ENCODE measurements at regions not wholly inside any gene's neighbourhood (a gene's known extent, or its start where the extent isn't known, plus 50 kb on each side); places are given as distances from the start of the nearest gene placed in this dataset.

- TF ChIP-seq, protein P1, sequence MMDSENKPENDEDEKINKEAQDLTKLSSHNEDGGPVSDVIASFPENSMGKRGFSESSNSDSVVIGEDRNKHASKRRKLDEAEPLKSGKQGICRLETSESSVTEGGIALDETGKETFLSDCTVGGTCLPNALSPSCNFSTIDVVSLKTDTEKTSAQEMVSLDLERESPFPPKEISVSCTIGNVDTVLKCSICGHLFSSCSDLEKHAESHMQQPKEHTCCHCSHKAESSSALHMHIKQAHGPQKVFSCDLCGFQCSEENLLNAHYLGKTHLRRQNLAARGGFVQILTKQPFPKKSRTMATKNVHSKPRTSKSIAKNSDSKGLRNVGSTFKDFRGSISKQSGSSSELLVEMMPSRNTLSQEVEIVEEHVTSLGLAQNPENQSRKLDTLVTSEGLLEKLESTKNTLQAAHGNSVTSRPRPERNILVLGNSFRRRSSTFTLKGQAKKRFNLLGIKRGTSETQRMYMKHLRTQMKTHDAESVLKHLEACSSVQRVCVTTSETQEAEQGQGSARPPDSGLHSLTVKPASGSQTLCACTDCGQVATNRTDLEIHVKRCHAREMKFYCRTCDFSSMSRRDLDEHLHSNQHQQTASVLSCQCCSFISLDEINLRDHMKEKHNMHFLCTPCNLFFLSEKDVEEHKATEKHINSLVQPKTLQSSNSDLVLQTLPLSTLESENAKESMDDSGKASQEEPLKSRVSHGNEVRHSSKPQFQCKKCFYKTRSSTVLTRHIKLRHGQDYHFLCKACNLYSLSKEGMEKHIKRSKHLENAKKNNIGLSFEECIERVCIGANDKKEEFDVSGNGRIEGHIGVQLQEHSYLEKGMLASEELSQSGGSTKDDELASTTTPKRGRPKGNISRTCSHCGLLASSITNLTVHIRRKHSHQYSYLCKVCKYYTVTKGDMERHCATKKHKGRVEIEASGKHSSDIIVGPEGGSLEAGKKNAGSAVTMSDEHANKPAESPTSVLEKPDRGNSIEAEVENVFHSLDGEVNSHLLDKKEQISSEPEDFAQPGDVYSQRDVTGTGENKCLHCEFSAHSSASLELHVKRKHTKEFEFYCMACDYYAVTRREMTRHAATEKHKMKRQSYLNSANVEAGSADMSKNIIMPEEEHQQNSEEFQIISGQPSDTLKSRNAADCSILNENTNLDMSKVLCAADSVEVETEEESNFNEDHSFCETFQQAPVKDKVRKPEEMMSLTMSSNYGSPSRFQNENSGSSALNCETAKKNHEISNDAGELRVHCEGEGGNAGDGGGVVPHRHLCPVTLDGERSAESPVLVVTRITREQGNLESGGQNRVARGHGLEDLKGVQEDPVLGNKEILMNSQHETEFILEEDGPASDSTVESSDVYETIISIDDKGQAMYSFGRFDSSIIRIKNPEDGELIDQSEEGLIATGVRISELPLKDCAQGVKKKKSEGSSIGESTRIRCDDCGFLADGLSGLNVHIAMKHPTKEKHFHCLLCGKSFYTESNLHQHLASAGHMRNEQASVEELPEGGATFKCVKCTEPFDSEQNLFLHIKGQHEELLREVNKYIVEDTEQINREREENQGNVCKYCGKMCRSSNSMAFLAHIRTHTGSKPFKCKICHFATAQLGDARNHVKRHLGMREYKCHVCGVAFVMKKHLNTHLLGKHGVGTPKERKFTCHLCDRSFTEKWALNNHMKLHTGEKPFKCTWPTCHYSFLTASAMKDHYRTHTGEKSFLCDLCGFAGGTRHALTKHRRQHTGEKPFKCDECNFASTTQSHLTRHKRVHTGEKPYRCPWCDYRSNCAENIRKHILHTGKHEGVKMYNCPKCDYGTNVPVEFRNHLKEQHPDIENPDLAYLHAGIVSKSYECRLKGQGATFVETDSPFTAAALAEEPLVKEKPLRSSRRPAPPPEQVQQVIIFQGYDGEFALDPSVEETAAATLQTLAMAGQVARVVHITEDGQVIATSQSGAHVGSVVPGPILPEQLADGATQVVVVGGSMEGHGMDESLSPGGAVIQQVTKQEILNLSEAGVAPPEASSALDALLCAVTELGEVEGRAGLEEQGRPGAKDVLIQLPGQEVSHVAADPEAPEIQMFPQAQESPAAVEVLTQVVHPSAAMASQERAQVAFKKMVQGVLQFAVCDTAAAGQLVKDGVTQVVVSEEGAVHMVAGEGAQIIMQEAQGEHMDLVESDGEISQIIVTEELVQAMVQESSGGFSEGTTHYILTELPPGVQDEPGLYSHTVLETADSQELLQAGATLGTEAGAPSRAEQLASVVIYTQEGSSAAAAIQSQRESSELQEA (CRISPR knock-in tag; IDR thresholded peaks at IDR 0.05; ENCODE audit: not compliant biosample characterization) = peak; percentile 45
- TF ChIP-seq ZFY (CRISPR knock-in tag; IDR thresholded peaks at IDR 0.05) (peak; percentile 67), RBFOX2 (IDR thresholded peaks at IDR 0.05; ENCODE audit: low read depth, low read length) (0 out of 2 replicates have a peak, but pooled peaks have one; percentile 25), THAP8 (CRISPR knock-in tag; IDR thresholded peaks at IDR 0.05; ENCODE audit: borderline replicate concordance) (no peak), POGK (CRISPR knock-in tag; conservative IDR thresholded peaks at IDR 0.05) (0 out of 2 replicates have a peak, but pooled peaks have one; percentile 46), SOX6 (IDR thresholded peaks at IDR 0.05) (no peak), SOX6 (CRISPR knock-in tag; IDR thresholded peaks at IDR 0.05) (peak; percentile 44; the same call in 1 of the 2 replicates), ARNT2 (CRISPR knock-in tag; IDR thresholded peaks at IDR 0.05; ENCODE audit: low read depth) (0 out of 2 replicates have a peak, but pooled peaks have one; percentile 19), ARHGAP35 (CRISPR knock-in tag; IDR thresholded peaks at IDR 0.05; ENCODE audit: borderline replicate concordance) (no peak; the same call in 1 of the 2 replicates), MEIS1 (CRISPR knock-in tag; IDR thresholded peaks at IDR 0.05; ENCODE audit: borderline replicate concordance) (0 out of 2 replicates have a peak, but pooled peaks have one; percentile 30), NCOA2 (CRISPR knock-in tag; IDR thresholded peaks at IDR 0.05) (no peak), SMYD3 (CRISPR knock-in tag; IDR thresholded peaks at IDR 0.05) (no peak)
- TF ChIP-seq, protein P2, sequence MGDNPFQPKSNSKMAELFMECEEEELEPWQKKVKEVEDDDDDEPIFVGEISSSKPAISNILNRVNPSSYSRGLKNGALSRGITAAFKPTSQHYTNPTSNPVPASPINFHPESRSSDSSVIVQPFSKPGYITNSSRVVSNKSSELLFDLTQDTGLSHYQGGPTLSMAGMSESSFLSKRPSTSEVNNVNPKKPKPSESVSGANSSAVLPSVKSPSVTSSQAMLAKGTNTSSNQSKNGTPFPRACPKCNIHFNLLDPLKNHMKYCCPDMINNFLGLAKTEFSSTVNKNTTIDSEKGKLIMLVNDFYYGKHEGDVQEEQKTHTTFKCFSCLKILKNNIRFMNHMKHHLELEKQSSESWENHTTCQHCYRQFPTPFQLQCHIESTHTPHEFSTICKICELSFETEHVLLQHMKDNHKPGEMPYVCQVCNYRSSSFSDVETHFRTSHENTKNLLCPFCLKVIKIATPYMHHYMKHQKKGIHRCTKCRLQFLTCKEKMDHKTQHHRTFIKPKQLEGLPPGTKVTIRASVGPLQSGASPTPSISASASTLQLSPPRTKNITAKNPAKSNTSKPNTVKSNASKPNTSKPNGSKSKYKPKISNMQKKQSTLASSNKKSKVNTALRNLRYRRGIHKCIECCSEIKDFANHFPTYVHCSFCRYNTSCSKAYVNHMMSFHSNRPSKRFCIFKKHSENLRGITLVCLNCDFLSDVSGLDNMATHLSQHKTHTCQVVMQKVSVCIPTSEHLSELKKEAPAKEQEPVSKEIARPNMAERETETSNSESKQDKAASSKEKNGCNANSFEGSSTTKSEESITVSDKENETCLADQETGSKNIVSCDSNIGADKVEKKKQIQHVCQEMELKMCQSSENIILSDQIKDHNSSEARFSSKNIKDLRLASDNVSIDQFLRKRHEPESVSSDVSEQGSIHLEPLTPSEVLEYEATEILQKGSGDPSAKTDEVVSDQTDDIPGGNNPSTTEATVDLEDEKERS (CRISPR knock-in tag; IDR thresholded peaks at IDR 0.05) = 0 out of 2 replicates have a peak, but pooled peaks have one; percentile 40
These were observed 109.5 kb upstream of the DOCK9 start (continued) for GRCh38 chr13:99087098-99087953.

Data from HepG2 (cell line).